ENCODE measurements at regions not wholly inside any gene's neighbourhood (a gene's known extent, or its start where the extent isn't known, plus 50 kb on each side); places are given as distances from the start of the nearest gene placed in this dataset.
"Not testable (repeated sequence)": the region's sequence is repeated elsewhere in the genome, so short reads cannot be mapped to it uniquely, and the experiment has no call there.

GRCh38 chr3:177804646-177805045 is 607.4 kb upstream of the TBL1XR1 start:
- no peak for DNase-seq

- DNase-seq: no peak
Observed at GRCh38 chr3:177807150-177807875, 610.0 kb upstream of the TBL1XR1 start.

DNA sequence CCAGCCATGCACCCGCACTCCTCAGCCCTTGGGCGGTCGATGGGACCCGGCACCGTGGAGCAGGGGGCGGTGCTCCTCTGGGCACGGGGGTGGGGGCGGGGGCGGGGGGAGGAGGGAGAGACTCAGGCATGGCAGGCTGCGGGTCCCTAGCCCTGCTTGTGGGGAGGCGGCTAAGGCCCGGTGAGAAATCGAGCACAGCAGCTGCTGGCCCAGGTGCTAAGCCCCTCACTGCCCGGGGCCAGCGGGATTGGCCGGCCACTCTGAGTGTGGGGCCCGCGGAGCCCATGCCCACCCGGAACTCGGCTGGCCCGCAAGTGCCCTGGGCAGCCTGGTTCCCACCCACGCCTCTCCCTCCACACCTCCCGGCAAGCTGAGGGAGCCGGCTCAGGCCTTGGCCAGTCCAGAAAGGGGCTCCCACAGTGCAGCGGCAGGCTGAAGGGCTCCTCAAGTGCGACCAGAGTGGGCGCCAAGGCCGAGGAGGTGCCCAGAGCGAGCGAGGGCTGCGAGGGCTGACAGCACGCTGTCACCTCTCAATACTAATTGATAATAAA is 611.7 kb upstream of the TBL1XR1 start:
- not testable (repeated sequence) for DNase-seq

- DNase-seq: no peak
Observed at GRCh38 chr3:177810162-177810623, 612.9 kb upstream of the TBL1XR1 start.

- DNase-seq: no peak
Observed at GRCh38 chr3:177811112-177811511, 613.8 kb upstream of the TBL1XR1 start.

GRCh38 chr3:177811835-177812234 is 614.6 kb upstream of the TBL1XR1 start:
- no peak for DNase-seq

GRCh38 chr3:177812492-177812891 is 615.2 kb upstream of the TBL1XR1 start:
- no peak for DNase-seq

DNA sequence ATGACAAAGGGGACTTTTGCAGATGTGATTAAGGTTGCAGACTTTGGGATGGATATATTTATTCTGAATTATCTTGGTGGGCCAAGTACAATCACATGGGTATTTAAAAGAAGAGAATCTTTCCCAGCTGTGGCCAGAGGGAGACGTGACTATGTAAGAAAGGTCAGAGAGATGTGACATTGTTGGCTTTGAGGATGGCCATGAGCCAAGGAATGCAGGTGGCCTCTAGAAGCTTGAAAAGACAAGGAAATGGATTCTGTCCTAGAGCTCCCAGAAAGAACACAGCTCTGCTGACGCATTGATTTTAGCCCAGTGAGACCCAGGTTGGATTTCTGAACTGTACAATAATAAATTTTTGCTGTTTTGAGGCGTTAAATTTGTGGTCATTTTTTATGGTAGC is 616.0 kb upstream of the TBL1XR1 start:
- peak; percentile 24 for DNase-seq

- no peak for DNase-seq
Observed at GRCh38 chr3:177816667-177817208, 619.5 kb upstream of the TBL1XR1 start.

DNA sequence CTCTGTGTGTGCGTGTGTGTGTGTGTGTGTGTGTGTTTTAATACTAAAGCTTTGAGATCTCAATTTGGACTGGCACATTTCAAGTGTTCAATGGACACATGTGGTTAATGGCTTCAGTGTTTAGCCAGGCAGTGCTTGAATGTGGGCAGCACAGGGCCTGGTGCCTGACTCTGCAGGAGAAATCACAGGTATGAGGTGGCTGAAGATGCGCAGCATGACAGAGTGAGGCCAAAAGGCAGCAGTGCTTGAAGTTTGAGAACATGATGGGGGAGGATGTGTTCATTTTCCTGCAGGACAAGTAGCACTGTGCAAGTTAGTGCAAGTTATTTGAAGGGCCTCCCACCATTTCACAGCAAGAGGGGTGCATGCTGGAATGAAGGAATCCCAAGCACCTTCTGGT is 620.5 kb upstream of the TBL1XR1 start:
- no peak for DNase-seq

- DNase-seq: no peak
Observed at GRCh38 chr3:177818712-177819240, 621.5 kb upstream of the TBL1XR1 start.

DNA sequence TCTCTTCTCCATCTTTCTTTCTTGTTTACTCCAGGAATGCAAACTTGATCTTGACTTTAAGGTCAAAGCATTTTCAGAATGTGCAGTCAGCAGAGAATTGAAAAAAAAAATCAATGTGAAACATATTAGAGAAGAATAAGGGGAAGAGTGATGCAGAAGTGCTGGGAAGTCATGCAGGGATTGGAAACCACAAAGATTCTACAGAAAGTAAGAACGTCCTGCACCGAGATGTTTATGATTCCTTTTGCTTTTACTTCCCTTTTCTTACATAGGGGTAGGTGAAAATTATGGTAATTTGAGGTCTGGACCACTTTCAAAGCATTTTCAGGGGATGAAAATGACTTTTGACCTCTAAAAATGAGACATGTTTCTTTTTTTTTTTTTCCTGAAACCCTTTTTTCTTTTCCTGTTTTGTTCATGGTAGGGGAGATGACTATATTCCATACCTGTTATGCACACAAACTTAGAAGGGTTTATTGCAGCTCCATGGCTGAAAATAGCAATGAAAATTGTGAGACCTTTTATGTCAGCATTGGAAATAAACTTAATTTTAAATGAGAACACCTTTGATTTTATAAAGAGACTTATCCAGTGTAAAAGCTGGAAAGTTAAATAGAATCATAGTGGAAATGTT is 623.5 kb upstream of the TBL1XR1 start:
- no peak for DNase-seq

- DNase-seq: no peak
Observed at GRCh38 chr3:177822681-177823096, 625.4 kb upstream of the TBL1XR1 start.

- DNase-seq: no peak
Observed at GRCh38 chr3:177823701-177824189, 626.5 kb upstream of the TBL1XR1 start.

DNA sequence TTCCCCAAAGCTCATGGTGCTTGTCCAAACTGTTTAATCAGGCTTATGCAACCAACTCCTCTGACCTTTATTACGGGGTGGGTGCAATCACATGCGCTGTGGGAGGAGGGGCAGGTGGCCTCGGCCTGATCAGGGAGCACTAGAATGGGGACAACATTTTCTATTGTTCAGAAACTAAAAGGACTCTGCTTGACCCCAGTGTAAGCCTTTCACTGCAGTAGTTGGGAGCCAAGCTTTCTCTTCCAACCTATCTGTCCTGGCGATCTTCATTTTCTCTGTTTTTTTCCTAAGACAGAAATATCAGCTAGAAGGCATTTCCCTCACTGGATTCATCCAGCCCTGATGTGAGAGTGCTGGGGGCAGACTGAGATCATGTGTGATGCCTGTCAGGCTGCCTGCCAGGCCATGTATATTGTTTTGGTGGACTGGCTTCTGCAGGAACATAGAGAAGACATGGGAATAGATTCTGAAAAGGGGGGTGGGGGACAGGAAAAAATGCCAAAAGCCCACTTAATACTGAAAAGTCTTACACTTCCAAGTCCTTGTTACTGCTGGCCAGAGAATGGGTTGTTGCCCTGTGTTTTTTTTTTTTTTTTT is 627.0 kb upstream of the TBL1XR1 start:
- peak; percentile 39 for DNase-seq

DNA sequence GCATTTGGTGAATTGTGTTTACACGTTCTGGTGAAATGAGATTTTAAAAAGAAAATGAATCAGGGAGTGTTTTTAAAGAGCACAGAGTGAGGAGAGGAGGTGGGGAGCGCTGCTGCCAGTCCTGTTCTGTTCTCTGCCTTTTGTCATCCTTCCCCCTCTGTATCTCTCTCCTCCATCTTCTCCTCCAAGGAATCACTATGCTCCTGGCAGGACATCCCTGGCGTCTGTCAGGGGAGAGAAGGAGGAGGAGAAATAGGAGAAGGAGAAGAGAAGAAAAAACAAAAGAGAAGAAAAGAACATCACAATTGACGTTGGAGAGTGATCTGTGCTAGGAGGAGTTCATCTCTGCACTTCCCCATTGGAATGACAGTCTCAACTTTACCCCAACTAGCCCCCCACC is 627.6 kb upstream of the TBL1XR1 start:
- no peak for DNase-seq

DNA sequence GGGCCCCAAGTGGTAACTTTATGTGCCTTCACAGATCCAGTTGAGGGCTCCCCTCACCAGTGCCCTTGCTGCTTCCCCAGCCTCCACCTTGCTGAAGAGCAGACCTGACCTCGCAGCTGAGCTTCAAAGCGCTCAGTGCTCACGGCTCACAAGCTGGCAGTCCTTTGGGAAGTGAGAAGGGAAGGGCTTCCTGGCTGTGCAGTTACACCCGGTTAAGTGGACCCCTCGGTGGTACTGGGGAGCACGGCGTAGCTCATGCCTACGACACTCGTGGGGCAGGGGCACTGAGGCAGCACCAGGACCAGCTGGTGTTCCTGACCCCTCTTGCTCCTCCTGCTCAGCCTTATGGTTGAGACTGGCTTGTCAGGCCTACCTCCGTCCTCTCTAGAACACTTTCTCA is 629.0 kb upstream of the TBL1XR1 start:
- no peak for DNase-seq

DNA sequence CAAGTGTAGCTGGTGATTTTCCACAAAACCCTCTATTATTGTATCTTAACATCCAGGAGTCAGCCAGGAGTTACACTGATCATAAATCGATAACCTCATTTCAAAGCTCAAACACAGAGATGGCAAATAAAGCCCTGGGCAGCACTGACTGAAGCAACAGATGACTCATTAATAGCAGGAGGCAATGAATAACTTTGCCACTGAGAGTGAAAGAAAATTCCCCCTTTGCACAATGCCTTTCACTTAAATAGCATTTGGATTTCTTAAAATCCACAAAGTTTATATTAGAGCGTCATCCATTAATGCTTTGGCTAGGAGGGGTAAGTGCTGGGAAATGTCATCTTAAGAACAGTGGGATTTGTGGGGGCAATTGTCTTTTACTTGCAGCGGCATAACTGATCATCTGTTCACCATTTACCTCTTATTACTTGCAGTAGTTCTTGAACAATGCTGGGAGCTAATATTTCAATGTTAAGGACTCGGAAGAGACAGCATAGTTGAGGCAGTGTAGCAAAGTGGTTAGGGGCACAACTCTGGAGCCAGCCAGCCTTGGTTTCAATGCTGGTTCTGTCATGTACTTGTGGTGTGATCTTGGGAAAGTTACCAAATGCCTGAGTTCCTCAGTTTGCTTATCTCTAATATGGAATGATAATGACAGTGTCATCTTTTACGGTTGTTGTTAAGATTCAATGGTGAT is 630.4 kb upstream of the TBL1XR1 start:
- DNase-seq: no peak

GRCh38 chr3:177828208-177828565 is 630.9 kb upstream of the TBL1XR1 start:
- no peak for DNase-seq

DNA sequence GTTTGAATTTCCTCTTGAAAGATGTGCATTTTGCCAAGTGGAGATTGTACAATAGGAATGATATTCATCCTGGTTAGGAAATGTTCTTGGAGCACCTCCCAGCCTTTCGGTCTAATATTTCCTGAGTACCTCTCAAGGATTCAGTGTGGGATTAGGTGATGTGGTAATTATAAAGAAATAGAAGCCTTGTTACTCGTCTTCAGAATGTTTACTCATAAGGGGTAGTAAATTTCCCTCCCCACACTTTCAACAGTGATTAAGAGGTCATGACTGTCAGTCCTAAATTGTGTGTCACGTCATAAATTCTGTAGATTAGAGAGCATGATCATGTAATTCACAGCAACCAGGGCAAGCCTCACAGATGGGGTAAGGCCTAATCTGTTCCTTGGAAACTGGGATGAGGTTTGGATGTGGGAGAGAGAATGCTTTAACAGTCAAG is 633.1 kb upstream of the TBL1XR1 start:
- peak; percentile 86 for DNase-seq

DNA sequence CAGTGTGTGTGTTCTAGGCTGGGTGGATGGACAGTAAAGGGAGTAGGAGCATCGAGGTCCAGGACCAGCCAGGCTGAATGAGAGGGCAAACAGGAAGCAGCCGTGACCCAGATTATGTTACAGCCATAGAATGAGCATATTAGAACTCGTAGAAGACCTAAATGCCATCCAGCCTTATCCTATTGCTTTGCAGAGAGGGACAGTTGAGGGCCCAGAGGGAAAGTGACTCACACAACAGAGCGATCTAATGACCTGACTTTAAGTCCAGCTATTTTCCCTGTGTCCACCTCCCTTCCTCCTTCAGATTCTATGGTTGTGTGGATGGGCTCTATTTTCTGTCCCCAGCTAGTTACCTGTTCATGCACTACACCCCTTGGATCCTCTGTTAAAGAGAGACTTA is 634.1 kb upstream of the TBL1XR1 start:
- no peak for DNase-seq

- peak; percentile 68 for DNase-seq
Observed at GRCh38 chr3:177832880-177833279, 635.6 kb upstream of the TBL1XR1 start.

DNA sequence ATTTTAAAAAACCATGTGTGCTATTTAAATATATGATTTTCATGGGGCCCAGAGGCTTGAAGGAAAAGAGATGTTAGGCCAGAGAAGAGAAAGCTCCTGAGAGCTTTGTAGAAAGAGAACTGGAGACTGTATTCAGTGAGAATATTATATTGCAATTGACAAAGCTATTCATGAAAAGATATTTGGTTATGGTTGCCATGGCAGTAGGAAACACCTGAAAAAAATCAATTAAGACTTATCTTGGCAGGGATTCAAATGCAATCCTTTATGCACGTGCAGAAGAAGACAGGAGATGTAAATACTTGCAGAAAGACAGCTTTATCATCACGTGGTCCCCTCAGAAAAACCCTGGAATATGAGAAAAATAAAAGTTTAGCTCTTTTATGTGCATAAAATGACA is 636.0 kb upstream of the TBL1XR1 start:
- DNase-seq: peak; percentile 69

Measured in NCI-H1092 (cell line).